Astrocyte (in vitro differentiated cells and primary cell): ENCODE measurements at regions not wholly inside any gene's neighbourhood (a gene's known extent, or its start where the extent isn't known, plus 50 kb on each side); places are given as distances from the start of the nearest gene placed in this dataset.

ENCODE experiments used
- CTCF ChIP-seq: IDR thresholded peaks from 2 replicates; pipeline ENCODE4 v1.5.1; 2011; ENCODE audit warnings: low read depth, mild to moderate bottlenecking, inconsistent platforms, low read length, moderate library complexity; ENCODE audit not compliant: insufficient read depth
- EZH2 ChIP-seq: IDR thresholded peaks from 2 replicates; pipeline ENCODE4 v1.6.1; 2012; ENCODE audit warnings: mild to moderate bottlenecking, low read length, inconsistent platforms; ENCODE audit not compliant: insufficient read depth

GRCh38 chr6:26185802-26186201 lies 98.6 kb downstream of the HFE start:
- TF ChIP-seq CTCF, result no peak
- no peak for TF ChIP-seq EZH2
